Spleen (tissue), 11 donors: ENCODE measurements at regions not wholly inside any gene's neighbourhood (a gene's known extent, or its start where the extent isn't known, plus 50 kb on each side); places are given as distances from the start of the nearest gene placed in this dataset.

Source experiments
- DNase-seq: peaks from one replicate; pipeline ENCODE4 v3.0.0-alpha.2; 2020
- H3K27ac ChIP-seq, 8 donors: fragments of 200-600 bp; sonication (generic) in 7 of 8; 1 replicate in 4 of 8; 2 replicates in 4 of 8; pipeline versions ENCODE4 v1.5.0 to v1.8.0; 2016 to 2021; ENCODE audit warnings: inconsistent platforms in 4 of 8, mild to moderate bottlenecking in 4 of 8, moderate library complexity in 1 of 8
- H3K27me3 ChIP-seq, 7 donors: fragments of 200-600 bp; sonication (generic) in 6 of 7; replicated peaks in 1 of 7; 1 replicate in 4 of 7; 2 replicates in 3 of 7; pipeline versions ENCODE4 v1.5.0 to v1.8.0; 2016 to 2021; ENCODE audit warnings: inconsistent platforms in 3 of 7, mild to moderate bottlenecking in 1 of 7
- H3K36me3 ChIP-seq, 6 donors: fragments of 200-600 bp; sonication (generic) in 5 of 6; 1 replicate in 4 of 6; 2 replicates in 2 of 6; pipeline versions ENCODE4 v1.5.0 to v1.8.0; 2016 to 2021; ENCODE audit warnings: inconsistent platforms in 2 of 6
- H3K4me1 ChIP-seq, 6 donors: fragments of 200-600 bp; sonication (generic) in 5 of 6; 1 replicate in 3 of 6; 2 replicates in 3 of 6; pipeline versions ENCODE4 v1.5.0 to v1.8.0; 2016 to 2021; ENCODE audit warnings: inconsistent platforms in 3 of 6
- H3K4me3 ChIP-seq, 8 donors: fragments of 200-600 bp; sonication (generic) in 7 of 8; 1 replicate in 4 of 8; 2 replicates in 4 of 8; pipeline versions ENCODE4 v1.5.0 to v1.8.0; 2016 to 2021; ENCODE audit warnings: inconsistent platforms in 4 of 8, mild to moderate bottlenecking in 4 of 8, moderate library complexity in 2 of 8
- H3K9me3 ChIP-seq, 8 donors: fragments of 200-600 bp; sonication (generic) in 7 of 8; 1 replicate in 4 of 8; 2 replicates in 4 of 8; pipeline versions ENCODE4 v1.5.0 to v1.8.0; 2016 to 2021; ENCODE audit warnings: inconsistent platforms in 4 of 8
- CTCF ChIP-seq, 11 experiments: fragments of 200-600 bp in 7 of 11; fragments of 450-650 bp in 4 of 11; sonication (generic) in 4 of 11; IDR thresholded peaks in 8 of 11; conservative IDR thresholded peaks in 3 of 11; 1 replicate in 7 of 11; 2 replicates in 4 of 11; pipeline versions ENCODE4 v1.4.0 to v1.8.0; 2016 to 2021; ENCODE audit warnings: antibody characterized with exemption in 11 of 11, inconsistent platforms in 4 of 11, mild to moderate bottlenecking in 1 of 11
- POLR2A ChIP-seq, 3 donors: fragments of 450-650 bp; IDR thresholded peaks; one replicate each; pipeline ENCODE4 v1.5.1; 2017; ENCODE audit warnings: antibody characterized with exemption in 3 of 3, mild to moderate bottlenecking in 1 of 3
- POLR2AphosphoS5 ChIP-seq, 3 donors: sonication (generic); formaldehyde crosslinking; IDR thresholded peaks; one replicate each; pipeline ENCODE4 v1.5.1; 2017; ENCODE audit warnings: antibody characterized with exemption in 3 of 3
- WGBS, 5 donors: extraction: QIAGEN DNeasy Blood & Tissue Kit in 3 of 5; methylation state at CpG; one replicate each; pipeline versions ENCODE4 v1.1.5 to v1.1.7; 2013 to 2018; 5-methylcytosine and 5-hydroxymethylcytosine counted together
- intact Hi-C: fragments of 100-400 bp; cut with DNase I; formaldehyde crosslinking; loops from one replicate; pipeline ENCODE4 v1.15.0; 2023; ENCODE audit warnings: low total_unique reads
- donor health status: healthy with polysubstance abuse.
- donor health status: DM: no; HTN: no; CAD: no; lungs with moderate emphysema.
- donor health status: DM: no; HTN: no; CAD: no.
- donor health status: Bipolar disorder and iron deficiency.
- donor health status: healthy.
- donor health status: DM: no; HTN: no; CAD: no.
- donor health status: DM: yes; HTN: yes; CAD: no.

GRCh38 chr12:59031313-59031712, 111.0 kb upstream of the LRIG3 start:
- Histone ChIP-seq H3K27ac (no peak overlapping the region), H3K9me3 (no peaks in the 10 kb centered on the region), H3K36me3 (no peaks in the 10 kb centered on the region), H3K4me3 (no peak overlapping the region), H3K4me1 (no peaks in the 10 kb centered on the region), H3K27me3 (no peaks in the 10 kb centered on the region)
- DNase-seq: no peak
- intact Hi-C loops: no loop called here
- TF ChIP-seq CTCF (IDR thresholded peaks at IDR 0.05 in 8 of 11, conservative IDR thresholded peaks at IDR 0.05 in 3 of 11): no peak
- TF ChIP-seq POLR2A (IDR thresholded peaks at IDR 0.05): no peak
- no peak for TF ChIP-seq POLR2AphosphoS5 (IDR thresholded peaks at IDR 0.05)

GRCh38 chr12:59030415-59030814, 110.1 kb upstream of the LRIG3 start:
- Histone ChIP-seq H3K4me1 (no peaks in the 10 kb centered on the region), H3K27ac (no peak overlapping the region), H3K9me3 (no peaks in the 10 kb centered on the region), H3K36me3 (no peaks in the 10 kb centered on the region), H3K27me3 (no peaks in the 10 kb centered on the region), H3K4me3 (no peak overlapping the region)
- TF ChIP-seq POLR2A (IDR thresholded peaks at IDR 0.05): no peak
- TF ChIP-seq CTCF (IDR thresholded peaks at IDR 0.05 in 8 of 11, conservative IDR thresholded peaks at IDR 0.05 in 3 of 11): no peak
- no peak for TF ChIP-seq POLR2AphosphoS5 (IDR thresholded peaks at IDR 0.05)
- DNase-seq: no peak
- intact Hi-C loops: no loop called here
- WGBS, 5 donors: 84 to 93% (median 86%) methylated on average over 4 of the region's 4 CpGs

GRCh38 chr12:59027199-59027598, 106.9 kb upstream of the LRIG3 start:
- no peak for TF ChIP-seq POLR2A (IDR thresholded peaks at IDR 0.05)
- no peak for TF ChIP-seq POLR2AphosphoS5 (IDR thresholded peaks at IDR 0.05)
- no peak for TF ChIP-seq CTCF (IDR thresholded peaks at IDR 0.05 in 8 of 11, conservative IDR thresholded peaks at IDR 0.05 in 3 of 11)
- 56 to 83% (median 74%) methylated on average over 3 of the region's 3 CpGs for WGBS, 5 donors
- no peak for DNase-seq
- Histone ChIP-seq H3K4me1 (no peaks in the 10 kb centered on the region), H3K4me3 (no peak overlapping the region), H3K27ac (no peak overlapping the region), H3K36me3 (no peaks in the 10 kb centered on the region), H3K27me3 (no peaks in the 10 kb centered on the region), H3K9me3 (no peaks in the 10 kb centered on the region)
- intact Hi-C loops: no loop called here

- H3K4me1 ChIP-seq: no peaks in the 10 kb centered on the region
- intact Hi-C loops: no loop called here
- H3K27me3 ChIP-seq: no peaks in the 10 kb centered on the region
- no peak overlapping the region for H3K27ac ChIP-seq
- no peak overlapping the region for H3K4me3 ChIP-seq
- no peak for TF ChIP-seq POLR2A (IDR thresholded peaks at IDR 0.05)
- TF ChIP-seq CTCF (IDR thresholded peaks at IDR 0.05 in 8 of 11, conservative IDR thresholded peaks at IDR 0.05 in 3 of 11): no peak
- no peak for TF ChIP-seq POLR2AphosphoS5 (IDR thresholded peaks at IDR 0.05)
- 68 to 88% (median 76%) methylated on average over 4 of the region's 4 CpGs for WGBS, 5 donors
- no peak for DNase-seq
- H3K9me3 ChIP-seq: no peaks in the 10 kb centered on the region
- no peaks in the 10 kb centered on the region for H3K36me3 ChIP-seq
Measured at GRCh38 chr12:59023861-59024424, 103.6 kb upstream of the LRIG3 start.
